CD14-positive monocyte (primary cell): ENCODE measurements at regions not wholly inside any gene's neighbourhood (a gene's known extent, or its start where the extent isn't known, plus 50 kb on each side); places are given as distances from the start of the nearest gene placed in this dataset.

ENCODE experiments used
- DNase-seq, 3 donors: peaks; one replicate each; pipeline ENCODE4 v3.0.0-alpha.2; 2011 to 2022
- H2AFZ ChIP-seq: 2 replicates; pipeline ENCODE4 v1.6.0; 2012; ENCODE audit warnings: mild to moderate bottlenecking, low read depth, low read length, inconsistent platforms; ENCODE audit not compliant: insufficient read depth, poor library complexity, severe bottlenecking
- H3K27ac ChIP-seq, 2 donors: 1 replicate in 1 of 2; 2 replicates in 1 of 2; pipeline ENCODE4 v1.5.1; 2012 to 2013; ENCODE audit warnings: low read length in 2 of 2, control low read depth in 1 of 2, inconsistent platforms in 1 of 2, low read depth in 1 of 2, mild to moderate bottlenecking in 1 of 2
- H3K27me3 ChIP-seq, 2 donors: one replicate each; pipeline versions ENCODE4 v1.6.0 to v1.6.1; 2011 to 2013; ENCODE audit warnings: low read length in 2 of 2; ENCODE audit not compliant: control insufficient read depth in 2 of 2, insufficient read depth in 2 of 2
- H3K36me3 ChIP-seq, 2 donors: replicated peaks in 1 of 2; 1 replicate in 1 of 2; 2 replicates in 1 of 2; pipeline versions ENCODE4 v1.5.1 to v1.6.1; 2012 to 2013; ENCODE audit warnings: low read length in 2 of 2, control low read depth in 1 of 2, inconsistent platforms in 1 of 2, mild to moderate bottlenecking in 1 of 2; ENCODE audit not compliant: insufficient read depth in 2 of 2, control insufficient read depth in 1 of 2
- H3K4me1 ChIP-seq, 2 donors: 1 replicate in 1 of 2; 2 replicates in 1 of 2; pipeline versions ENCODE4 v1.5.1 to v1.6.1; 2012 to 2013; ENCODE audit warnings: low read length in 2 of 2, control low read depth in 1 of 2, inconsistent platforms in 1 of 2, mild to moderate bottlenecking in 1 of 2, moderate library complexity in 1 of 2; ENCODE audit not compliant: insufficient read depth in 2 of 2, control insufficient read depth in 1 of 2
- H3K4me2 ChIP-seq: replicated peaks from 2 replicates; pipeline ENCODE3; 2012; ENCODE audit warnings: low read length, moderate library complexity, mild to moderate bottlenecking; ENCODE audit not compliant: poor library complexity, severe bottlenecking; ENCODE audit errors: extremely low read depth
- H3K4me3 ChIP-seq, 3 experiments: fragments of 200-600 bp in 1 of 3; sonication (generic) in 1 of 3; replicated peaks in 1 of 3; 1 replicate in 2 of 3; 2 replicates in 1 of 3; pipeline ENCODE4 v1.5.1; 2011 to 2013; ENCODE audit warnings: low read length in 3 of 3, mild to moderate bottlenecking in 3 of 3, control low read depth in 2 of 3, low read depth in 2 of 3, inconsistent platforms in 1 of 3, moderate library complexity in 1 of 3
- H3K79me2 ChIP-seq: 2 replicates; pipeline ENCODE4 v1.6.0; 2012; ENCODE audit warnings: mild to moderate bottlenecking, control low read depth, inconsistent platforms, low read length, moderate library complexity; ENCODE audit not compliant: insufficient read depth
- H3K9ac ChIP-seq: 2 replicates; pipeline ENCODE4 v1.6.0; 2017; ENCODE audit warnings: low read length, mild to moderate bottlenecking; ENCODE audit not compliant: insufficient read depth, poor library complexity, severe bottlenecking
- H3K9me3 ChIP-seq, 2 donors: replicated peaks in 1 of 2; 1 replicate in 1 of 2; 2 replicates in 1 of 2; pipeline versions ENCODE4 v1.5.1 to v1.6.1; 2012 to 2013; ENCODE audit warnings: low read length in 2 of 2, control low read depth in 1 of 2; ENCODE audit not compliant: control insufficient read depth in 1 of 2, insufficient read depth in 1 of 2
- H4K20me1 ChIP-seq: 2 replicates; pipeline ENCODE4 v1.6.0; 2012; ENCODE audit warnings: mild to moderate bottlenecking, low read length, control low read depth, moderate library complexity; ENCODE audit not compliant: insufficient read depth
- H3K27ac Mint-ChIP-seq, 7 donors: one replicate each; pipeline ENCODE4 v1.8.0; 2020; ENCODE audit warnings: mild to moderate bottlenecking in 7 of 7, mixed read lengths in 7 of 7, moderate library complexity in 6 of 7, inconsistent platforms in 2 of 7
- H3K27me3 Mint-ChIP-seq, 3 donors: one replicate each; pipeline ENCODE4 v1.8.0; 2021 to 2022; ENCODE audit warnings: low read depth in 3 of 3, mild to moderate bottlenecking in 3 of 3, mixed read lengths in 3 of 3, moderate library complexity in 3 of 3, inconsistent platforms in 1 of 3
- H3K36me3 Mint-ChIP-seq, 2 donors: one replicate each; pipeline ENCODE4 v1.8.0; 2020; ENCODE audit warnings: mixed read lengths in 2 of 2, inconsistent platforms in 1 of 2, mild to moderate bottlenecking in 1 of 2
- H3K4me1 Mint-ChIP-seq: one replicate; pipeline ENCODE4 v1.8.0; 2020; ENCODE audit warnings: mild to moderate bottlenecking, mixed read lengths
- H3K4me3 Mint-ChIP-seq, 2 donors: one replicate each; pipeline ENCODE4 v1.8.0; 2020; ENCODE audit warnings: mild to moderate bottlenecking in 2 of 2, mixed read lengths in 2 of 2, moderate library complexity in 1 of 2
- H3K9me3 Mint-ChIP-seq, 7 donors: one replicate each; pipeline ENCODE4 v1.8.0; 2020 to 2022; ENCODE audit warnings: mixed read lengths in 7 of 7, mild to moderate bottlenecking in 6 of 7, moderate library complexity in 6 of 7, inconsistent platforms in 2 of 7
- WGBS: methylation state at CpG from one replicate; pipeline ENCODE4 v1.1.5; 2013; ENCODE audit warnings: missing lambda C conversion rate; ENCODE audit not compliant: insufficient coverage; 5-methylcytosine and 5-hydroxymethylcytosine counted together
- intact Hi-C, 2 donors: fragments of 100-400 bp; cut with micrococcal nuclease; formaldehyde crosslinking; loops; one replicate each; pipeline versions ENCODE4 v1.15.0 to v1.15.1; 2023
- TF ChIP-seq, protein P1 (sequence below): fragments of 200-600 bp; IDR thresholded peaks from one replicate; pipeline ENCODE4 v1.8.0; 2022; ENCODE audit warnings: antibody characterized with exemption, mild to moderate bottlenecking

DNA sequence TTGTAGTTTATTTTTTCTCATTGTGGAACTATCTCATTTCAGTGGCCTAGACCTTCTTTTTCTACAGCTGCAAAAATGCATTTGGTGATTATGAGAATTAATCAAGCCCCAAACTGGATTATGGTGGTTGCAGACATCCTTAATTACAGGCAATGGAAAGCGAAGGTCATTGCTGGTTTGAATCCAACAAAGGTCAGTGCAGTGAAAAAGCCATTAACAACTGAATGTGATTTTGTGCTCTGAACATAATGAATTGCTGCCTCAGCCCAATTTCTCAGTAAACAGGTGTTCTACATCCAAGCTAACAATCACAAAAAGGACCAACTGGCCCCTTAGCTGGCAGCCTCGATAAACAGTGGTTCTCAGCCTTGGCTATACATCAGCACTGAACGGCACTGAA lies 260.1 kb upstream of the DPPA4 start:
- Histone ChIP-seq H3K9me3 (no peaks in the 10 kb centered on the region), H3K9ac (no peak overlapping the region), H3K4me2 (no peak overlapping the region), H3K27me3 (no peaks in the 10 kb centered on the region), H3K36me3 (no peaks in the 10 kb centered on the region), H3K79me2 (no peaks in the 10 kb centered on the region), H3K4me1 (no peaks in the 10 kb centered on the region), H4K20me1 (no peaks in the 10 kb centered on the region), H3K27ac (no peak overlapping the region), H2AFZ (no peak overlapping the region), H3K4me3 (no peak overlapping the region)
- no peak for DNase-seq
- TF ChIP-seq, protein P1, sequence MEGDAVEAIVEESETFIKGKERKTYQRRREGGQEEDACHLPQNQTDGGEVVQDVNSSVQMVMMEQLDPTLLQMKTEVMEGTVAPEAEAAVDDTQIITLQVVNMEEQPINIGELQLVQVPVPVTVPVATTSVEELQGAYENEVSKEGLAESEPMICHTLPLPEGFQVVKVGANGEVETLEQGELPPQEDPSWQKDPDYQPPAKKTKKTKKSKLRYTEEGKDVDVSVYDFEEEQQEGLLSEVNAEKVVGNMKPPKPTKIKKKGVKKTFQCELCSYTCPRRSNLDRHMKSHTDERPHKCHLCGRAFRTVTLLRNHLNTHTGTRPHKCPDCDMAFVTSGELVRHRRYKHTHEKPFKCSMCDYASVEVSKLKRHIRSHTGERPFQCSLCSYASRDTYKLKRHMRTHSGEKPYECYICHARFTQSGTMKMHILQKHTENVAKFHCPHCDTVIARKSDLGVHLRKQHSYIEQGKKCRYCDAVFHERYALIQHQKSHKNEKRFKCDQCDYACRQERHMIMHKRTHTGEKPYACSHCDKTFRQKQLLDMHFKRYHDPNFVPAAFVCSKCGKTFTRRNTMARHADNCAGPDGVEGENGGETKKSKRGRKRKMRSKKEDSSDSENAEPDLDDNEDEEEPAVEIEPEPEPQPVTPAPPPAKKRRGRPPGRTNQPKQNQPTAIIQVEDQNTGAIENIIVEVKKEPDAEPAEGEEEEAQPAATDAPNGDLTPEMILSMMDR = no peak
- Mint-ChIP-seq H3K9me3 (peaks cover 0 to 6% (median 2%) of the 10 kb centered on the region in 7 donors), H3K27ac (no peak overlapping the region), H3K4me3 (no peak overlapping the region), H3K36me3 (no peaks in the 10 kb centered on the region), H3K27me3 (peaks cover 0 to 6% (median 0%) of the 10 kb centered on the region in 3 donors), H3K4me1 (no peaks in the 10 kb centered on the region)
- intact Hi-C loops = no loop called here
- WGBS = 95% methylated on average over 3 of the region's 3 CpGs

DNA sequence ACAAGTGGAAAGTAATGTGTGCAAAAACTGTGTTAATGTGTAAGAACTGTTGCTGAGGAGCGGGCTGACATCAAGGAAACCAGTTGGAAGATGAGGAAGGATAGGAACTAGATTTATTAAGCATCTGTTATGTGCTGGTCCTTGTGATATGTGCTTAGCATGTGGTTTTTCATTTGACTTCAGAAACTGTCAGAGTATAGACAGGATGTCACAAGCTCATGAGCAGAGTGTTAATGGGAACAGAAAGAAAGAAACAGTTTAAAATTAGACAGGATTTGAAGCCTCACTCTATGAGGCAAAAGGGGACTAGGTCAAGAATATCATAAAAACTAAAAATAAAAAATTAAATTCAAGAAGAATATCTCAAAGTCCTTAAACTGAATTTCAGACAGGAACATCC lies 270.6 kb upstream of the DPPA4 start:
- TF ChIP-seq, protein P1 = no peak
- WGBS = 57% methylated on average over 1 of the region's 1 CpG
- intact Hi-C loops = no loop called here

More for the DNA sequence above, 270.6 kb upstream of the DPPA4 start:
- H4K20me1 ChIP-seq = no peaks in the 10 kb centered on the region
- H3K27me3 ChIP-seq = no peaks in the 10 kb centered on the region
- no peaks in the 10 kb centered on the region for H3K4me1 ChIP-seq
- H2AFZ ChIP-seq = no peak overlapping the region
- H3K4me1 Mint-ChIP-seq = no peaks in the 10 kb centered on the region
- no peak overlapping the region for H3K27ac ChIP-seq
- no peak overlapping the region for H3K4me2 ChIP-seq
- H3K79me2 ChIP-seq = no peaks in the 10 kb centered on the region
- no peak overlapping the region for H3K4me3 ChIP-seq
- no peak overlapping the region for H3K9ac ChIP-seq
- H3K4me3 Mint-ChIP-seq = no peak overlapping the region
- H3K27ac Mint-ChIP-seq = no peak overlapping the region
- no peaks in the 10 kb centered on the region for H3K9me3 ChIP-seq
- H3K27me3 Mint-ChIP-seq = no peaks in the 10 kb centered on the region
- no peaks in the 10 kb centered on the region for H3K36me3 ChIP-seq
- no peaks in the 10 kb centered on the region for H3K36me3 Mint-ChIP-seq
- no peak for DNase-seq
- H3K9me3 Mint-ChIP-seq = peaks cover 0 to 10% (median 3%) of the 10 kb centered on the region in 7 donors
